ENCODE measurements at regions not wholly inside any gene's neighbourhood (a gene's known extent, or its start where the extent isn't known, plus 50 kb on each side); places are given as distances from the start of the nearest gene placed in this dataset.

DNA sequence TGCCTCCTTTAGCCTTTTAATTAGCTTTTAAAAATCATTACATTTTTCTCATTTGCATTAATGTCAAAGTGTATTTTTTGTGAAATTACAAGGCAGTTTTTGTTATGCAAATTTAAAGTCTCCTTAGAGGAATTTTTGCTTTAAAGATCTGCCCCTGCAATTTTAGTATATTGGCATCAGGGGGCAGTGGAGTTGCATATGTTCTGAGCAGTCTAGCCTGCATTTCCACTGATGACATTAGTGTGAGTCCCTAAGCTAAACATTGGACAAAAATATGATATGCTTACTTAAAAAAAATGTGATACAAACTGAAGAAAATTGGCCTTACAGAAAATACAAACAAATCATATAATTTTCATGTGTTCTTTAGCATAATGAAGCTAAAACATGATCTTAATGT is 426.5 kb downstream of the SLC4A3 start:
- TF ChIP-seq YY1 (tag by site-specific recombination; IDR thresholded peaks at IDR 0.05), result no peak
- no peak for TF ChIP-seq ZNF544 (tag by site-specific recombination; IDR thresholded peaks at IDR 0.05)
- TF ChIP-seq REPIN1 (tag by site-specific recombination; IDR thresholded peaks at IDR 0.05; ENCODE audit: low read depth), result no peak
- TF ChIP-seq, protein P1, sequence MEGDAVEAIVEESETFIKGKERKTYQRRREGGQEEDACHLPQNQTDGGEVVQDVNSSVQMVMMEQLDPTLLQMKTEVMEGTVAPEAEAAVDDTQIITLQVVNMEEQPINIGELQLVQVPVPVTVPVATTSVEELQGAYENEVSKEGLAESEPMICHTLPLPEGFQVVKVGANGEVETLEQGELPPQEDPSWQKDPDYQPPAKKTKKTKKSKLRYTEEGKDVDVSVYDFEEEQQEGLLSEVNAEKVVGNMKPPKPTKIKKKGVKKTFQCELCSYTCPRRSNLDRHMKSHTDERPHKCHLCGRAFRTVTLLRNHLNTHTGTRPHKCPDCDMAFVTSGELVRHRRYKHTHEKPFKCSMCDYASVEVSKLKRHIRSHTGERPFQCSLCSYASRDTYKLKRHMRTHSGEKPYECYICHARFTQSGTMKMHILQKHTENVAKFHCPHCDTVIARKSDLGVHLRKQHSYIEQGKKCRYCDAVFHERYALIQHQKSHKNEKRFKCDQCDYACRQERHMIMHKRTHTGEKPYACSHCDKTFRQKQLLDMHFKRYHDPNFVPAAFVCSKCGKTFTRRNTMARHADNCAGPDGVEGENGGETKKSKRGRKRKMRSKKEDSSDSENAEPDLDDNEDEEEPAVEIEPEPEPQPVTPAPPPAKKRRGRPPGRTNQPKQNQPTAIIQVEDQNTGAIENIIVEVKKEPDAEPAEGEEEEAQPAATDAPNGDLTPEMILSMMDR (tag by site-specific recombination; IDR thresholded peaks at IDR 0.05), result no peak
- no peak for TF ChIP-seq ZNF658 (tag by site-specific recombination; IDR thresholded peaks at IDR 0.05)
- TF ChIP-seq, protein P2, sequence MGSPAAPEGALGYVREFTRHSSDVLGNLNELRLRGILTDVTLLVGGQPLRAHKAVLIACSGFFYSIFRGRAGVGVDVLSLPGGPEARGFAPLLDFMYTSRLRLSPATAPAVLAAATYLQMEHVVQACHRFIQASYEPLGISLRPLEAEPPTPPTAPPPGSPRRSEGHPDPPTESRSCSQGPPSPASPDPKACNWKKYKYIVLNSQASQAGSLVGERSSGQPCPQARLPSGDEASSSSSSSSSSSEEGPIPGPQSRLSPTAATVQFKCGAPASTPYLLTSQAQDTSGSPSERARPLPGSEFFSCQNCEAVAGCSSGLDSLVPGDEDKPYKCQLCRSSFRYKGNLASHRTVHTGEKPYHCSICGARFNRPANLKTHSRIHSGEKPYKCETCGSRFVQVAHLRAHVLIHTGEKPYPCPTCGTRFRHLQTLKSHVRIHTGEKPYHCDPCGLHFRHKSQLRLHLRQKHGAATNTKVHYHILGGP (tag by site-specific recombination; IDR thresholded peaks at IDR 0.05), result no peak
- no peak for TF ChIP-seq ZNF274 (IDR thresholded peaks at IDR 0.05; ENCODE audit: low read length)
- no peak for TF ChIP-seq ZNF274 (tag by site-specific recombination; IDR thresholded peaks at IDR 0.05; ENCODE audit: borderline replicate concordance)
- TF ChIP-seq SP2 (tag by site-specific recombination; IDR thresholded peaks at IDR 0.05), result no peak
- TF ChIP-seq KLF7 (tag by site-specific recombination; IDR thresholded peaks at IDR 0.05; ENCODE audit: borderline replicate concordance), result no peak
- TF ChIP-seq ZNF354C (tag by site-specific recombination; IDR thresholded peaks at IDR 0.05; ENCODE audit: borderline replicate concordance, low read depth), result no peak
- no peak for TF ChIP-seq ZFP3 (tag by site-specific recombination; IDR thresholded peaks at IDR 0.05; ENCODE audit: low read depth)
- TF ChIP-seq ZNF426 (tag by site-specific recombination; IDR thresholded peaks at IDR 0.05), result no peak
